SK-N-SH (cell line): ENCODE measurements at regions not wholly inside any gene's neighbourhood (a gene's known extent, or its start where the extent isn't known, plus 50 kb on each side); places are given as distances from the start of the nearest gene placed in this dataset.

ENCODE experiments used
- CTCF ChIA-PET: fragments of 300-600, 350-600 bp; formaldehyde crosslinking; extraction: SDS; loops from one replicate; lab custom pipeline; 2021; lab: Yijun Ruan, JAX
- POLR2A ChIA-PET: fragments of 350-600 bp; sonication (Branson Sonifier 250); formaldehyde crosslinking; extraction: SDS; loops from one replicate; lab custom pipeline; 2020; ENCODE audit warnings: antibody characterized with exemption, inconsistent platforms; lab: Yijun Ruan, JAX
- DNase-seq: peaks from one replicate; pipeline ENCODE4 v3.0.0; 2012
- H2AFZ ChIP-seq: fragments of 200-600 bp; sonication (generic); 2 replicates; pipeline ENCODE4 v1.8.1; 2016; ENCODE audit warnings: antibody characterized with exemption, mild to moderate bottlenecking, low read depth
- H3F3A ChIP-seq: fragments of 200-600 bp; sonication (generic); replicated peaks from 2 replicates; pipeline ENCODE3; 2016; ENCODE audit warnings: antibody characterized with exemption, mild to moderate bottlenecking; ENCODE audit not compliant: insufficient read depth
- H3K27ac ChIP-seq, 2 experiments: fragments of 200-500 bp in 1 of 2; fragments of 200-600 bp in 1 of 2; sonication (Bioruptor generic) in 1 of 2; sonication (generic), shearing (Covaris generic) in 1 of 2; 2 replicates each; pipeline versions ENCODE4 v1.5.1 to v1.6.1; 2014 to 2016; ENCODE audit warnings: low read depth in 2 of 2, inconsistent platforms in 1 of 2, low read length in 1 of 2, mild to moderate bottlenecking in 1 of 2, mixed read lengths in 1 of 2
- H3K27me3 ChIP-seq: fragments of 200-600 bp; sonication (generic), shearing (Covaris generic); 2 replicates; pipeline ENCODE4 v1.6.1; 2016; ENCODE audit warnings: mixed run types; ENCODE audit not compliant: insufficient read depth
- H3K36me3 ChIP-seq, 2 experiments: fragments of 200-500 bp in 1 of 2; fragments of 200-600 bp in 1 of 2; sonication (Bioruptor generic) in 1 of 2; sonication (generic) in 1 of 2; replicated peaks in 1 of 2; 2 replicates each; pipeline versions ENCODE3 to v1.5.1; 2014 to 2016; ENCODE audit warnings: low read length in 1 of 2, mild to moderate bottlenecking in 1 of 2; ENCODE audit not compliant: insufficient read depth in 2 of 2, control insufficient read depth in 1 of 2
- H3K4me1 ChIP-seq, 2 experiments: fragments of 200-500 bp in 1 of 2; fragments of 200-600 bp in 1 of 2; sonication (Bioruptor generic) in 1 of 2; sonication (generic), shearing (Covaris generic) in 1 of 2; 2 replicates each; pipeline versions ENCODE4 v1.5.1 to v1.6.1; 2014 to 2016; ENCODE audit warnings: low read depth in 1 of 2, low read length in 1 of 2, mixed run types in 1 of 2; ENCODE audit not compliant: insufficient read depth in 2 of 2, control insufficient read depth in 1 of 2
- H3K4me2 ChIP-seq: fragments of 200-600 bp; sonication (generic), shearing (Covaris generic); 2 replicates; pipeline ENCODE4 v1.6.1; 2017; ENCODE audit warnings: mixed run types
- H3K4me3 ChIP-seq, 2 experiments: fragments of 200-500 bp in 1 of 2; fragments of 200-600 bp in 1 of 2; sonication (Bioruptor generic) in 1 of 2; sonication (generic), shearing (Covaris generic) in 1 of 2; 2 replicates each; pipeline versions ENCODE4 v1.5.1 to v1.8.1; 2014 to 2016; ENCODE audit warnings: low read depth in 2 of 2, inconsistent platforms in 1 of 2, low read length in 1 of 2, mild to moderate bottlenecking in 1 of 2, mixed read lengths in 1 of 2, moderate library complexity in 1 of 2
- H3K79me2 ChIP-seq: fragments of 200-600 bp; sonication (generic); 2 replicates; pipeline ENCODE4 v1.8.1; 2017; ENCODE audit warnings: mild to moderate bottlenecking; ENCODE audit not compliant: insufficient read depth
- H3K9ac ChIP-seq: fragments of 200-600 bp; sonication (generic); 2 replicates; pipeline ENCODE4 v1.6.1; 2017; ENCODE audit warnings: mixed run types
- H3K9me2 ChIP-seq: fragments of 200-600 bp; sonication (generic); 2 replicates; pipeline ENCODE4 v1.6.1; 2017; ENCODE audit warnings: mixed run types
- H3K9me3 ChIP-seq: fragments of 200-600 bp; sonication (generic); 2 replicates; pipeline ENCODE4 v1.6.1; 2017; ENCODE audit warnings: mixed run types, mild to moderate bottlenecking, moderate library complexity
- H4K20me1 ChIP-seq: fragments of 200-600 bp; sonication (generic); 2 replicates; pipeline ENCODE4 v1.6.1; 2017; ENCODE audit warnings: mild to moderate bottlenecking, mixed run types; ENCODE audit not compliant: insufficient read depth
- CHD2 ChIP-seq: fragments of 150-350 bp; IDR thresholded peaks from 2 replicates; pipeline ENCODE4 v1.6.1; 2018; ENCODE audit warnings: low read length; ENCODE audit not compliant: partially characterized antibody
- ELF1 ChIP-seq: IDR thresholded peaks from 2 replicates; pipeline ENCODE4 v1.4.0; 2012
- FOSL2 ChIP-seq: IDR thresholded peaks from 2 replicates; pipeline ENCODE4 v1.4.0; 2012; ENCODE audit warnings: low read depth, mild to moderate bottlenecking, moderate library complexity, borderline replicate concordance
- FOXM1 ChIP-seq: IDR thresholded peaks from 2 replicates; pipeline ENCODE4 v1.4.0; 2012; ENCODE audit warnings: low read depth, mild to moderate bottlenecking
- GABPA ChIP-seq: IDR thresholded peaks from 2 replicates; pipeline ENCODE4 v1.4.0; 2012; ENCODE audit warnings: low read depth, mild to moderate bottlenecking
- JUND ChIP-seq: IDR thresholded peaks from 2 replicates; pipeline ENCODE4 v1.4.0; 2012
- MEF2A ChIP-seq: IDR thresholded peaks from 2 replicates; pipeline ENCODE4 v1.4.0; 2012; ENCODE audit warnings: low read depth, borderline replicate concordance
- NFIC ChIP-seq: IDR thresholded peaks from 2 replicates; pipeline ENCODE4 v1.4.0; 2012; ENCODE audit warnings: borderline replicate concordance
- RCOR1 ChIP-seq: fragments of 150-350 bp; IDR thresholded peaks from 2 replicates; pipeline ENCODE4 v1.6.1; 2017; ENCODE audit warnings: antibody characterized with exemption, low read length
- RFX5 ChIP-seq: IDR thresholded peaks from 2 replicates; pipeline ENCODE4 v1.6.1; 2012; ENCODE audit warnings: mild to moderate bottlenecking, improper control_type of control experiment, low read length
- RXRA ChIP-seq: IDR thresholded peaks from 2 replicates; pipeline ENCODE4 v1.4.0; 2012; ENCODE audit warnings: low read depth, mild to moderate bottlenecking, borderline replicate concordance
- SIN3A ChIP-seq: IDR thresholded peaks from 2 replicates; pipeline ENCODE4 v1.6.1; 2012; ENCODE audit warnings: low read depth, mild to moderate bottlenecking, low read length, moderate library complexity, borderline replicate concordance
- USF1 ChIP-seq: IDR thresholded peaks from 2 replicates; pipeline ENCODE4 v1.4.0; 2012; ENCODE audit warnings: low read depth, borderline replicate concordance
- YY1 ChIP-seq: IDR thresholded peaks from 2 replicates; pipeline ENCODE4 v1.4.0; 2012; ENCODE audit warnings: low read depth, mild to moderate bottlenecking
- WGBS: methylation state at CpG from one replicate; pipeline ENCODE4 v1.1.6; 2017; ENCODE audit warnings: low lambda C conversion rate; 5-methylcytosine and 5-hydroxymethylcytosine counted together
- TF ChIP-seq, protein P1 (sequence below): fragments of 150-350 bp; IDR thresholded peaks from 2 replicates; pipeline ENCODE4 v1.6.1; 2017; ENCODE audit warnings: antibody characterized with exemption, low read length, low read depth, borderline replicate concordance
- TF ChIP-seq, protein P2 (sequence below): IDR thresholded peaks from 2 replicates; pipeline ENCODE4 v1.6.1; 2012; ENCODE audit warnings: mild to moderate bottlenecking, low read depth, low read length, moderate library complexity

DNA sequence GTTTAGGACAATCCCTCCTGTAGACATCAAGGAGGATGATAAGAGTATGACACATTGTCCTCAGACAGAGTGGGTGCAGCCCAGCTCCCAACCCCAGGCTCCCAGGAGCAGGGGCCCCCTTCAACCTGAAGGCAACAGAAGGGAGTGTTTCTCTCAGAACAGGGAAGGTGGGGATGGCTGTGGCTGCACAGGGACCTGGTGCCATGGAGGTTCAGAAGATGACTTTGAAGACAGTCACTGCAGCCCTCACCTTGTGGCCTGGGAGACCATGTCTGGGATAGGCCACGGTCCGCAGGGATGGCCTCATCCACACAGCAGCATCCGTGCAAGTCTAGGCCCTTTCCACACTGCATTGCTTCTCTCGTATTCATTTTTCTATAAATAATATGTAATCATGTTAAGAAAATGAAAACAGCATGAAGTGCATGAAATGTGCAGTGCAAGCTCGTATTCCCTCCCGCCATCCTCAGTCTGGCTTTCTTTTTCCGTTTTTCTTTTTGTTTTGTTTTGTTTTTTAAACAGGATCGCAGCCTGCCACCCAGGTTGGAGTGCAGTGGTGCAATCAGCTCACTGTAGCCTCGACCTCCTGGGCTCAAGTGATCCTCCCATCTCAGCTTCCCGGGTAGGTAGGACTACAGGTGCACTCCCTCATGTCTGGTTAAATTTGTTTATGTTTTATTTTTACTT lies 71.1 kb downstream of the METRNL start:
- no peak for DNase-seq
- H3K9ac ChIP-seq, result no peak overlapping the region
- H3K4me3 ChIP-seq, result no peak overlapping the region
- WGBS, result 71% methylated on average over 10 of the region's 10 CpGs
- no peaks in the 10 kb centered on the region for H3K79me2 ChIP-seq
- no peaks in the 10 kb centered on the region for H3K36me3 ChIP-seq
- no peak overlapping the region for H3K27ac ChIP-seq
- no peaks in the 10 kb centered on the region for H3F3A ChIP-seq
- H3K27me3 ChIP-seq, result peaks cover 5% of the 10 kb centered on the region
- ChIA-PET POLR2A (no interaction called here), CTCF (interaction anchor here (1.2 to 1.8 kb wide), 4 partner anchors 14 to 30 kb away, joined by 3 to 4 read pairs (median 4); no protein-coding TSS in a partner anchor)
- no peak overlapping the region for H3K4me2 ChIP-seq
- H3K9me3 ChIP-seq, result no peaks in the 10 kb centered on the region
- H4K20me1 ChIP-seq, result no peaks in the 10 kb centered on the region
- no peaks in the 10 kb centered on the region for H3K9me2 ChIP-seq
- no peak for TF ChIP-seq RFX5
- TF ChIP-seq ELF1, result no peak
- TF ChIP-seq, protein P1, sequence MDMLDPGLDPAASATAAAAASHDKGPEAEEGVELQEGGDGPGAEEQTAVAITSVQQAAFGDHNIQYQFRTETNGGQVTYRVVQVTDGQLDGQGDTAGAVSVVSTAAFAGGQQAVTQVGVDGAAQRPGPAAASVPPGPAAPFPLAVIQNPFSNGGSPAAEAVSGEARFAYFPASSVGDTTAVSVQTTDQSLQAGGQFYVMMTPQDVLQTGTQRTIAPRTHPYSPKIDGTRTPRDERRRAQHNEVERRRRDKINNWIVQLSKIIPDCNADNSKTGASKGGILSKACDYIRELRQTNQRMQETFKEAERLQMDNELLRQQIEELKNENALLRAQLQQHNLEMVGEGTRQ, result no peak
- no peak for TF ChIP-seq GABPA
- TF ChIP-seq FOSL2, result no peak
- TF ChIP-seq USF1, result no peak
- no peak for TF ChIP-seq JUND
- TF ChIP-seq CHD2, result no peak
- TF ChIP-seq NFIC, result no peak
- TF ChIP-seq SIN3A, result no peak
- TF ChIP-seq RXRA, result no peak
- no peak for TF ChIP-seq MEF2A
- TF ChIP-seq, protein P2, sequence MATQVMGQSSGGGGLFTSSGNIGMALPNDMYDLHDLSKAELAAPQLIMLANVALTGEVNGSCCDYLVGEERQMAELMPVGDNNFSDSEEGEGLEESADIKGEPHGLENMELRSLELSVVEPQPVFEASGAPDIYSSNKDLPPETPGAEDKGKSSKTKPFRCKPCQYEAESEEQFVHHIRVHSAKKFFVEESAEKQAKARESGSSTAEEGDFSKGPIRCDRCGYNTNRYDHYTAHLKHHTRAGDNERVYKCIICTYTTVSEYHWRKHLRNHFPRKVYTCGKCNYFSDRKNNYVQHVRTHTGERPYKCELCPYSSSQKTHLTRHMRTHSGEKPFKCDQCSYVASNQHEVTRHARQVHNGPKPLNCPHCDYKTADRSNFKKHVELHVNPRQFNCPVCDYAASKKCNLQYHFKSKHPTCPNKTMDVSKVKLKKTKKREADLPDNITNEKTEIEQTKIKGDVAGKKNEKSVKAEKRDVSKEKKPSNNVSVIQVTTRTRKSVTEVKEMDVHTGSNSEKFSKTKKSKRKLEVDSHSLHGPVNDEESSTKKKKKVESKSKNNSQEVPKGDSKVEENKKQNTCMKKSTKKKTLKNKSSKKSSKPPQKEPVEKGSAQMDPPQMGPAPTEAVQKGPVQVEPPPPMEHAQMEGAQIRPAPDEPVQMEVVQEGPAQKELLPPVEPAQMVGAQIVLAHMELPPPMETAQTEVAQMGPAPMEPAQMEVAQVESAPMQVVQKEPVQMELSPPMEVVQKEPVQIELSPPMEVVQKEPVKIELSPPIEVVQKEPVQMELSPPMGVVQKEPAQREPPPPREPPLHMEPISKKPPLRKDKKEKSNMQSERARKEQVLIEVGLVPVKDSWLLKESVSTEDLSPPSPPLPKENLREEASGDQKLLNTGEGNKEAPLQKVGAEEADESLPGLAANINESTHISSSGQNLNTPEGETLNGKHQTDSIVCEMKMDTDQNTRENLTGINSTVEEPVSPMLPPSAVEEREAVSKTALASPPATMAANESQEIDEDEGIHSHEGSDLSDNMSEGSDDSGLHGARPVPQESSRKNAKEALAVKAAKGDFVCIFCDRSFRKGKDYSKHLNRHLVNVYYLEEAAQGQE, result no peak
- no peak for TF ChIP-seq FOXM1
- TF ChIP-seq YY1, result no peak
- no peak for TF ChIP-seq RCOR1
- peaks cover 0 to 11% of the 10 kb centered on the region in 2 experiments; a peak in 1 of 4 replicates for H3K4me1 ChIP-seq
- no peak overlapping the region for H2AFZ ChIP-seq
